DOHH2 (cell line): ENCODE measurements at regions not wholly inside any gene's neighbourhood (a gene's known extent, or its start where the extent isn't known, plus 50 kb on each side); places are given as distances from the start of the nearest gene placed in this dataset.

Experiments used
- EZH2phosphoT487 ChIP-seq: fragments of 200-600 bp; sonication (generic); IDR thresholded peaks from 2 replicates; pipeline ENCODE4 v1.6.1; 2017; ENCODE audit warnings: borderline replicate concordance, mild to moderate bottlenecking, antibody characterized with exemption, low read length, moderate library complexity, mixed read lengths
- TF ChIP-seq, protein P1 (sequence below): fragments of 200-600 bp; sonication (generic); IDR thresholded peaks from one replicate; pipeline ENCODE4 v1.5.1; 2014; ENCODE audit warnings: antibody characterized with exemption, mild to moderate bottlenecking, low read depth, low read length; ENCODE audit not compliant: poor library complexity, severe bottlenecking

DNA sequence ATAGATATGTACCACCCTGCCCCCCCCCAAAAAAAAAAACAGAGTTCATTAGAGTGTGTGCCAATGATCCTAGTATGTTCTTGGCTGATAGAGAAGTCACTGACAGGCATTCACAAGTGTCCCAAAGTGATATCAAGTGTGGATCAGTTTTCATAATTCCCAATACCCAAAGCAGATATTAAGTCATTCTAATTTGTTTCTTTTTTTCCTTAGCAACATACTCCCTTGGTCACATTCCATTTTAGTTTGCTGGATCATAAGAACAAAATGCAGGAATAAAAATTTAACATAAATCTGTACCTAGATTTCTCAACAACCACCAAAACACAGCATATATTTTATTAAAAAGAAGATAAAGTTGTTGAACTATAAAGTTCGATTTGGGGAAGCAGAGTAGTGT lies 129.8 kb upstream of the PALMD start:
- TF ChIP-seq, protein P1, sequence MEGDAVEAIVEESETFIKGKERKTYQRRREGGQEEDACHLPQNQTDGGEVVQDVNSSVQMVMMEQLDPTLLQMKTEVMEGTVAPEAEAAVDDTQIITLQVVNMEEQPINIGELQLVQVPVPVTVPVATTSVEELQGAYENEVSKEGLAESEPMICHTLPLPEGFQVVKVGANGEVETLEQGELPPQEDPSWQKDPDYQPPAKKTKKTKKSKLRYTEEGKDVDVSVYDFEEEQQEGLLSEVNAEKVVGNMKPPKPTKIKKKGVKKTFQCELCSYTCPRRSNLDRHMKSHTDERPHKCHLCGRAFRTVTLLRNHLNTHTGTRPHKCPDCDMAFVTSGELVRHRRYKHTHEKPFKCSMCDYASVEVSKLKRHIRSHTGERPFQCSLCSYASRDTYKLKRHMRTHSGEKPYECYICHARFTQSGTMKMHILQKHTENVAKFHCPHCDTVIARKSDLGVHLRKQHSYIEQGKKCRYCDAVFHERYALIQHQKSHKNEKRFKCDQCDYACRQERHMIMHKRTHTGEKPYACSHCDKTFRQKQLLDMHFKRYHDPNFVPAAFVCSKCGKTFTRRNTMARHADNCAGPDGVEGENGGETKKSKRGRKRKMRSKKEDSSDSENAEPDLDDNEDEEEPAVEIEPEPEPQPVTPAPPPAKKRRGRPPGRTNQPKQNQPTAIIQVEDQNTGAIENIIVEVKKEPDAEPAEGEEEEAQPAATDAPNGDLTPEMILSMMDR = no peak
- no peak for TF ChIP-seq EZH2phosphoT487
